Spleen (tissue), 7 donors: ENCODE measurements at regions not wholly inside any gene's neighbourhood (a gene's known extent, or its start where the extent isn't known, plus 50 kb on each side); places are given as distances from the start of the nearest gene placed in this dataset.

Source experiments
- POLR2A ChIP-seq, 3 donors: fragments of 450-650 bp; IDR thresholded peaks; one replicate each; pipeline ENCODE4 v1.5.1; 2017; ENCODE audit warnings: antibody characterized with exemption in 3 of 3, mild to moderate bottlenecking in 1 of 3
- POLR2AphosphoS5 ChIP-seq, 3 donors: sonication (generic); formaldehyde crosslinking; IDR thresholded peaks; one replicate each; pipeline ENCODE4 v1.5.1; 2017; ENCODE audit warnings: antibody characterized with exemption in 3 of 3
- TF ChIP-seq, protein P1 (sequence below), 11 experiments: fragments of 200-600 bp in 7 of 11; fragments of 450-650 bp in 4 of 11; sonication (generic) in 4 of 11; IDR thresholded peaks in 8 of 11; conservative IDR thresholded peaks in 3 of 11; 1 replicate in 7 of 11; 2 replicates in 4 of 11; pipeline versions ENCODE4 v1.4.0 to v1.8.0; 2016 to 2021; ENCODE audit warnings: antibody characterized with exemption in 11 of 11, inconsistent platforms in 4 of 11, mild to moderate bottlenecking in 1 of 11
- donor health status: DM: no; HTN: no; CAD: no; lungs with moderate emphysema.
- donor health status: DM: no; HTN: no; CAD: no.
- donor health status: DM: no; HTN: no; CAD: no.

DNA sequence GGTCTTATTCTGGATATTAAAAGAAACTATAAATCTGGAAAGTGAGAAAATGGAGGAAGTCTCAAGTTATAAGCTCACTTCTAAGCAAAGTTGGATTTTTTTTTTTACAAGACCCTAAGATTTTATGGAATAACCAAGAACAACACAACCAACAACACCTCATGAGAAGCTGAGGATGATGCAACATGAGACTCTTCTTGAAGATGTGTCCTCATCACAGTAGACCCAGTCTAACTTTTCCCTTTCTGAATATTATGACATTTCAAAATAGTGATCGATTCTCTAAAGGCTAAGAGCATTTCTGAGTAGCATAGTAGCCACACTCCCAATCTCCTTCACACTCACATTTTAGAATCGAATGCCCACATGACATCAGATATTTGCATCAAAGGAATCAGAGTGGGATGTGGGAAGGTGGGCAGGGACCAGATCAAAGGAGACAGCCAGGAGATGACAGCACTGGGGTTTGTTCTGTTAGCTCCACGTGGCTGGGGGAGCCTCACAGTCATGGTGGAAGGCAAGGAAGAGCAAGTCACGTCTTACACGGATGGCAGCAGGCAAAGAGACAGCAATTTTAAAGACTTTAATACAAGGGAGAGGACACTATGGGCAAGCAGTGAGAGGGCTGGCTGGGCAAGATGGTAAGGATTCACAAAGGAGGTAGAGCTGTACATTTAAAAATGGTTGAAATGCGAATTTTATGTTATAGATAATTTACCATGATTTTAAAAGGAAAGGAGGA lies 90.7 kb upstream of the MYL2 start:
- no peak for TF ChIP-seq POLR2AphosphoS5 (IDR thresholded peaks at IDR 0.05)
- TF ChIP-seq, protein P1, sequence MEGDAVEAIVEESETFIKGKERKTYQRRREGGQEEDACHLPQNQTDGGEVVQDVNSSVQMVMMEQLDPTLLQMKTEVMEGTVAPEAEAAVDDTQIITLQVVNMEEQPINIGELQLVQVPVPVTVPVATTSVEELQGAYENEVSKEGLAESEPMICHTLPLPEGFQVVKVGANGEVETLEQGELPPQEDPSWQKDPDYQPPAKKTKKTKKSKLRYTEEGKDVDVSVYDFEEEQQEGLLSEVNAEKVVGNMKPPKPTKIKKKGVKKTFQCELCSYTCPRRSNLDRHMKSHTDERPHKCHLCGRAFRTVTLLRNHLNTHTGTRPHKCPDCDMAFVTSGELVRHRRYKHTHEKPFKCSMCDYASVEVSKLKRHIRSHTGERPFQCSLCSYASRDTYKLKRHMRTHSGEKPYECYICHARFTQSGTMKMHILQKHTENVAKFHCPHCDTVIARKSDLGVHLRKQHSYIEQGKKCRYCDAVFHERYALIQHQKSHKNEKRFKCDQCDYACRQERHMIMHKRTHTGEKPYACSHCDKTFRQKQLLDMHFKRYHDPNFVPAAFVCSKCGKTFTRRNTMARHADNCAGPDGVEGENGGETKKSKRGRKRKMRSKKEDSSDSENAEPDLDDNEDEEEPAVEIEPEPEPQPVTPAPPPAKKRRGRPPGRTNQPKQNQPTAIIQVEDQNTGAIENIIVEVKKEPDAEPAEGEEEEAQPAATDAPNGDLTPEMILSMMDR (IDR thresholded peaks at IDR 0.05 in 8 of 11, conservative IDR thresholded peaks at IDR 0.05 in 3 of 11) = no peak
- TF ChIP-seq POLR2A (IDR thresholded peaks at IDR 0.05) = no peak
